GM13977 (cell line): ENCODE measurements at regions not wholly inside any gene's neighbourhood (a gene's known extent, or its start where the extent isn't known, plus 50 kb on each side); places are given as distances from the start of the nearest gene placed in this dataset.

Experiments used
- DNase-seq: peaks from one replicate; pipeline ENCODE4 v3.0.0; 2012; ENCODE audit warnings: low spot score
- in situ Hi-C: fragments of 300-500 bp; cut with MboI; formaldehyde crosslinking; loops from one replicate; pipeline ENCODE4 v1.12.0; 2022; ENCODE audit warnings: low sequenced_read_pairs, low pct_unique_long_range_greater_than_20kb, mixed read lengths, inconsistent platforms; ENCODE audit not compliant: unreplicated experiment
- TF ChIP-seq, protein P1 (sequence below): IDR thresholded peaks from 2 replicates; pipeline ENCODE4 v1.5.1; 2012; ENCODE audit warnings: mild to moderate bottlenecking, control low read depth; ENCODE audit not compliant: insufficient read depth; ENCODE audit errors: extremely low read depth, missing control alignments

DNA sequence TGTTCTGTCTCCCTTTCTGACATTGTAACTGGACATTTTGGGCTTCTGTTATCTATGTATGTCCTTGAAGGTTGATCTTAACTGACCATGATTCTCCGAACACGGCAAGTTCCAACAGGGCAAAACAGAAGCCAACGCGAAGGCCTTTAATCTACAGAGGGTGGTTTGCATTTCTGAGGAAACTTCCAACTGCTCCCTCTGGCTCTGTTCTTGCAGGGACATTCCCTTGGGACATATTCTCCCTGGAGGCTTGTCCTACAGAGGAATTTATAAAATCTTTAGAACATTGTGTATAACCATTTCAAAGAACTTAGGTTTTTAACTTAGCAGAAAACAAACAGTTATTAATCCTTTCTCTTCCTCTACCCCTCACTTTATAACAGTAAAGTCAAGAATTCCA, 189.0 kb upstream of the CDYL start:
- no peak for DNase-seq
- TF ChIP-seq, protein P1, sequence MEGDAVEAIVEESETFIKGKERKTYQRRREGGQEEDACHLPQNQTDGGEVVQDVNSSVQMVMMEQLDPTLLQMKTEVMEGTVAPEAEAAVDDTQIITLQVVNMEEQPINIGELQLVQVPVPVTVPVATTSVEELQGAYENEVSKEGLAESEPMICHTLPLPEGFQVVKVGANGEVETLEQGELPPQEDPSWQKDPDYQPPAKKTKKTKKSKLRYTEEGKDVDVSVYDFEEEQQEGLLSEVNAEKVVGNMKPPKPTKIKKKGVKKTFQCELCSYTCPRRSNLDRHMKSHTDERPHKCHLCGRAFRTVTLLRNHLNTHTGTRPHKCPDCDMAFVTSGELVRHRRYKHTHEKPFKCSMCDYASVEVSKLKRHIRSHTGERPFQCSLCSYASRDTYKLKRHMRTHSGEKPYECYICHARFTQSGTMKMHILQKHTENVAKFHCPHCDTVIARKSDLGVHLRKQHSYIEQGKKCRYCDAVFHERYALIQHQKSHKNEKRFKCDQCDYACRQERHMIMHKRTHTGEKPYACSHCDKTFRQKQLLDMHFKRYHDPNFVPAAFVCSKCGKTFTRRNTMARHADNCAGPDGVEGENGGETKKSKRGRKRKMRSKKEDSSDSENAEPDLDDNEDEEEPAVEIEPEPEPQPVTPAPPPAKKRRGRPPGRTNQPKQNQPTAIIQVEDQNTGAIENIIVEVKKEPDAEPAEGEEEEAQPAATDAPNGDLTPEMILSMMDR: no peak
- in situ Hi-C loops: no loop called here

DNA sequence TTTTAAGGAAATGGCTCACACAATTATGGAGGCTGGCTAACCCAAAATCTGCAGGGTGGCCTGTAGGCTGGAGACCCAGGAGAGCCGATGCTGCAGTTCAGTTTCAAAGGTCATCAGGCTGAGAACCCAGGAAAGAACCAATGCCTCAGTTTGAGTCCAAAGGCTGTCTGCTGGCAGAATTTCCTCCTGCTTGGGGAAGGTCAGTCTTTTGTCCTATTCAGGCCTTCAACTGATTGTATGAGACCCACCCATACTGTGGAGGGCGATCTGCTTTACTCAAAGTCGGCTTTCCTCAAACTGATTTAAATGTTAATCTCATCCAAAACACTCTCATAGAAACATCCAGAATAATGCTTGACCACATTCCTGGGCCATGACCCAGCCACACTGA, 189.7 kb upstream of the CDYL start:
- no peak for DNase-seq
- TF ChIP-seq, protein P1: no peak
- in situ Hi-C loops: no loop called here

DNA sequence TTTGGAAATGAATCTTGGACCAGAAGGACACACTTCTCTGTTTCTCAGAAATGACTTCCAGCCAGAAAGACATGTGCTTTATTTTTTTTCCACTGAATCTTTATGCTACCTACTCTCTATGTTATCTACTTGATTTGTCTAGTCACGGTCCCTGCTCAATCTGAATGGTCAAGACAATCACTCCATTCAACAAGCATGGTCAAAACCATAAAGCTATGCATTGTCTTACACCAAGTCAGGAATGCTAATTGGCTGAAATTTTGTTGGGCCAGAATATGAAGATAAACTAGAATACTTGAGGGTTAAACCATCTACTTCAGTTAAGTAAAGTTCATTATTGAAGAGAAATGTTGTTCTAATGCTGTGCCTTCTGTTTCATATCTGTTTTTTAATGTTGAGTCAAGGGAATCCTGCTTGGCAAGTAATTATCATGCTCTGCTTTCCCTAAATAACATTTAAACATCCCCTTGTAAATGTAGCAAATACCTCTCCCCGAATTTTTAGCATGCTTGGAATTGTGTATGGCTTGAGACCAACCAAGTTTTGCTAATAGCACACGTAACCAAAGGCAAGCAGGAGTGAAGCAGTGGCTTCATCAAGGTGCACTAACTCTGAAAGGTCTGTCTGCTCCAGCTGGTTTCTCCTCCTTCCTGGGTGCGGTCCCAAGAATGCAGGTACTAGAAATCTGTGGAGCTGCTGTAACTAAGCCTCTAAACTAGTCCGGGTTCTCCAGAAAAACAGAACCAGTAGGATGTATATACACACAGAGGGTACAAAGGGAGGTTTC, 190.3 kb upstream of the CDYL start:
- in situ Hi-C loops: no loop called here
- no peak for DNase-seq
- TF ChIP-seq, protein P1: no peak

DNA sequence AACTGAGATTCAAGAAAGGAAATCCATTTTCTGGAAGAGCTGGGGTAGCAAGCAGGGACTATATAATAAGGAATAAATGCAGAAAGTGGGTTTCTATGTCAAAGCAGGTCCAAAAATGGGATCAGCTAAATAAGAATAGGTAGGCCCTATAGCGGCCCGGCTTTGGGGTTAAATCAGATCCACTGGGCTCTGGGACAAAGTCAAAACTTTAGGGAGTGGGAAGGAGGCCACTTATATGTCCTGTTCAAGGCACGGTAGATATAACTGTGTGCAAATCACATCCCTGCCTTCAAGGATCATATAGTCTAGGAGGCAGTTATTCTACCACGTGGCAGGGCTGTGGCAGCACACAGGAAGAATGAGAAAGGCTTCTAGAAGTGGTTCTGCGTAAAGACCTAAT, 191.4 kb upstream of the CDYL start:
- in situ Hi-C loops: no loop called here
- TF ChIP-seq, protein P1: no peak
- DNase-seq: no peak

DNA sequence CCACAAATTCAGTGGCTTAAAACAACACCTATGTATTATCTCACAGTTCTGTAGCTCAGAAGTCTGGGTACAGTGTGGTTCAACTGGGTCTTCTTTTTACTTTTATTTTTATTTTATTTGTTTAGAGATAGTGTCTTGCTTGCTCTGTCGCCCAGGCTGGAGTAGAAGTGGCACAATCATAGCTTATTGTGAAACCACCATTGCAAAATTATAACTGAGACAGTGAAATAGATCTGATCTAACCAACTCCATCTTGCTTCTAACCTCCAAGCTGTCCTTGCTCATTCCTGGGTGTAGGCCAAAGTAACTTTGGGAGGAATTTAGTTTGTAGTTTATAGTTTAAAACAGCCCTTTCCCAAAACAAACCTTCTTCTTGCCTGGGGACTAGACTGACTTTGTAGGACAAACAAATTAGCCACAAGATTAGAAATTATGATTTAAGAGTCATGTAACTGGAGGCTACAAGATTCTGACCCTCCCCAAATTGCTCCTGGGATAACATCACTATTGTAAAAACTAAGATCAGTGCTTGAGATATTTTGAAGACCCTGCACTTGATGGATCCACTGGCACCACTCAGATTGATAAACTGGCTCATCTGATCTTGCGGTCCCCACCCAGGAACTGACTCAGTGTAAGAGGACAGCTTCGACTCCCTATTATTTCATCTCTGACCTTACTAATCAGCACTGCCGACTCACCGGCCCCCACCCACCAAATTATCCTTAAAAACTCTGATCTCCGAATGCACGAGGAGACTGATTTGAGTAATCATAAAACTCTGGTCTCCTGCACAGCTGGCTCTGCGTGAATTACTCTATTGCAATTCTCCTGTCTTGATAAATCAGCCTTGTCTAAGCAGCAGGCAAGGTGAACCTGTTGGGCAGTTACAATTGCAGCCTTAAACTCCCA, 193.4 kb upstream of the CDYL start:
- in situ Hi-C loops: no loop called here
- TF ChIP-seq, protein P1: no peak
- no peak for DNase-seq

DNA sequence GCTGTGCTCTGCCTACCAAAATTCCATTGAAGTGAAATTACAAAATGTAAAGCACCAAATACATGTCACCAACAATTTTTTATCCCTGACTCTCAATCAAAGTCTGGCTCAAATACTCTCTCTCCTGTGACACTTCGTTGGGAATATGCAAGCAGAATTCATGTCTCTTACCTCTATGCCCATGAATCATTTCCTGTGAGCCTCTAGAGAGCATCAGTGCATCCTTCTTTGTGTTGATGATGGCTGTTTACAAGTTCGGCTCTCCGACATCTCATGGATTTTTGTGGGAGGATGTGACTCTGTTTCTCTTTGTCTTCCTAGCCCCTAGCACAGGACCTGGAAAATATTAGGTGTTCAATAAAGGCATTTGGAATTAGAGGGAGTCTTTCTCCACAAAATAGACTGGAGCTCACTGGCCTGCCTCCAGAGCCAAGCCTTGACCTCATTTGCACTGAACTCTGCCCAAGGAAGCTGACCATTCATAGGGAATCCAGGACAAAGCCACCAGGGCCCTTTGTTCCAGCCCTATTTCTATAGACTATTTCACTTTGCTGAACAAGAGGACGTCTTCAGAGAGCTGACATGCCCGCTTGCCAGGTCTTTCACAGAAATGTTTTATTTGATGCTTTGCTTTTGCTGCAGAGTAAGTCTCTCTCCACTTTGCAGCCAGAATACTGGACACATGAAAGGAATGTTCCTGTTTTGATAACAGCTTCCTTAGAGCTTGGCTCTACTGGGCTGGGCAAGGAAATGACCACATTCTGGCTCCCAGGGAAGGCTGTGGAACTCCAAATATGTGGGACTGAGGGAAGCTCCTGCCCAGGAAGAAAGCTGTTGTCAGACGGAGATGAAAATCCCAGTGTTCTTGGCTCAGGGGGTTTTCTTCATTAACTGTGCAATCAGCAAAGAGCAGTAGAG, 194.5 kb upstream of the CDYL start:
- TF ChIP-seq, protein P1: no peak
- DNase-seq: no peak
- in situ Hi-C loops: no loop called here
